NCI-H446 treated with DMSO at 0.1 percent for 48 hours (cell line): ENCODE measurements at regions not wholly inside any gene's neighbourhood (a gene's known extent, or its start where the extent isn't known, plus 50 kb on each side); places are given as distances from the start of the nearest gene placed in this dataset.
"Not testable (repeated sequence)": the region's sequence is repeated elsewhere in the genome, so short reads cannot be mapped to it uniquely, and the experiment has no call there.

Source experiments
- DNase-seq: peaks from one replicate; lab custom pipeline; 2025; lab: John Stamatoyannopoulos, UW

DNA sequence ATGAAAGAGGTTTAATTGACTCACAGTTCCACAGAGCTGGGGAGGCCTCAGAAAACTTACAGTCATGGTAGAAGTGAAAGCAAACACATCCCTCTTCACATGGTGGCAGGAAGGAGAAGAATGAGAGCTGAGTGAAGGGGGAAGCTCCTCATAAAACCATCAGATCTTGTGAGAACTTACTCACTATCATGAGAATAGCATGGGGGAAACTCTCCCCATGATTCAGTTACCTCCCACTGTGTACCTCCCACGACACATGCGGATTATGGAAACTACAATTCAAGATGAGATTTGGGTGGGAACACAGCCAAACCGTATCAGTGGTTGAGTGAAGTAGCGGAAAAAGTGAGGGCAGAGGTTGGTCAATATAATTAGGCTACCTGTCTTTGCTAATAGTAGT lies 538.3 kb downstream of the KIF2B start:
- DNase-seq: not testable (repeated sequence)

GRCh38 chr17:54368906-54369305 lies 531.7 kb upstream of the TOM1L1 start:
- no peak for DNase-seq

DNA sequence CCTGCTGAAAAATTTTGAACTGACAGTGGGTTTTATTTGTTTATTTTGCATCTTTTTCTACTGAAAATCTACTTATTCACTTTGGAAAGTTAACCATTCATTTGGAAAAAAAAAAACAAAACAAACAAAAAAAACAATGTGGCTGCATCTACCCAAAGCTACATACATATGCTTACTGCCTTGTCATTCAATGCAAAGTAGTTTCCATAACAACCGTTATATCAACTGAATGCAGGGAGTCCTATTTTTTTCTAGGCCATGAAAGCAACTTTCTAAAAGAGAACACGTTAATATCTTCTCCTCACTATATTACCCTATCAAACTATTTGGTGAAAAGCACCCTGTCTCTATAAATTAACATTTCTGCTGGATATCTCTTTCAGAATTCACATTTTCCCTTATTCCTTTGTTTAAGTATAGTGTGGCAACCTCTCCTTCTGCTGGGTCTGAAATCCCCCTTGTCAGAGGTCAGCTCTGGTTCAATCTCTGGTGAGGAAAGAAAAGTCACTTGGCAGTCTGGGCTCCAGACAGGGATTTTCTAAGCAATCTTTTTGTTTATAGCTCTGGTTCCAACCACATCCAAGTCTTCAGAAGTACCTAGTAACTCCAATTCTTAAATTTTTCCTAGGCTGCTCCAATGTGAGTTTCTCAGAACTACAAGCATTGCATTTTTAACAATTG lies 528.4 kb upstream of the TOM1L1 start:
- DNase-seq: no peak

- no peak for DNase-seq
Observed at GRCh38 chr17:54373970-54374369, 526.7 kb upstream of the TOM1L1 start.

DNA sequence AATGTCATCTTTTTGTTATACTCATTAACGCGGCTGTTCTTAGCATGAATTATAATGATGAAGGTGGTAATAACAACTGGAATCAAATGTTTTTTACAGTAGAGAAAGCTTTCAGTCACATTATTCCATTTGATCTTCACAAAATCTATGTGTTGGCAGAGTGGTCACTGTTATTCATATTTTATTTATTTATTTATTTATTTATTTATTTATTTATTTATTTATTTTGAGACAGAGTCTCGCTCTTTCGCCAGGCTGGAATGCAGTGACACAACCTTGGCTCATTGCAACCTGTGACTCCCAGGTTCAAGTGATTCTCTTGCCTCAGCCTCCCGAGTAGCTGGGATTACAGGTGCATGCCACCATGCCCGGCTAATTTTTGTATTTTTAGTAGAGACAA lies 524.2 kb upstream of the TOM1L1 start:
- not testable (repeated sequence) for DNase-seq

DNA sequence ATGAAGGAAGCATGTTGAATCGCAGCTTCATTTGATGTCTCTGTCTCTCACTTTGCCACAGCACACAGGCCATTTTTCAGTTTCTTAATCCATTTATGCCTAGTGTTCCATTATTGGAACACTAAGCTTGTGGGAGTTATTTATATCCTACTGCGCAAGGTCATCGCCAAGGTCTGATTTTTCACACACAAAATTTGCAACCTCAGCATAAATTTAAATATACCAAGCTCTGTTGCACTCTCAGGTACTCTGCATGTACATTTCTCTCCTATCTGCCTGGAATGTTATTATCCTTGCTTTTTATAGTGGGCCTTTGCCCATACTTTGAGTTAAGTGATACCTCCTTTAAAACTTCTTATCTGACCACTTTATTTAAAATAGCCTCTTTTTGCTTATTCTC lies 519.2 kb upstream of the TOM1L1 start:
- DNase-seq: no peak

DNA sequence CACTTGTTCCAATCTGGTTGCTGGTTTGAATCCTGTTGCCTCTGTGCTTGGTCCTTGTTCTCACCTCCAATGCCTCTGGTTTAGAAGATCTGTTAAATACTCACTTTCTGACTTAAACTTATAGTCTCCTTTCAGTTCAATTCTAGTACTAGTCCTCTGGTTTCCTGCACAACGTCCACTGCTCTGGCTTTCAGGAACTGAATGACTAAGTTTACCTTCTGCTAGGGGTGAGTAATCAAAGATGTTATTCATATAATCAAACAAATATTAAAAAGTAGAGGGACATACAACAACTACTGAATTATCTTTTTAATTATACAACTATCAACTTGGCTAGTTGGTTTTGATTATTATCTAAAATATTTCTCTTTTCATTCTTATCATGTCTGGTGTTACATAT lies 496.4 kb upstream of the TOM1L1 start:
- DNase-seq: no peak

DNA sequence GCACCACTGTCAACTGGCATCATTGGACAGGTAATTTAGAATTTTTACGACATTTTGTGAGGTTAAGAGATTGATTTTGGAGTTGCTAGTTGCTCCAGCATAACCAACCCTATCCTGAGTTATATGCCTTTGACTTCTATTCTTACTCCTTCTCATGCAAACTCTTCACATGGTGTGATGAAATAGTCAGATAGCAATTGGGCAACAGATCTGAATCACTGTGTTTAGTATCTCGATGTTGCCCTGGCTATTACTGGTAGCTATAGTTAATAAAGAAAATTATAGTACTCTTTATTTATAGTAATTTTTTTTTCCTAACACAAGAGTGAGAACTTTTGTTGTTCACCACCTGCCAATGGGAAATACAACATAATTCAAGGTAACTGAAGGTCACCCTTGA lies 494.8 kb upstream of the TOM1L1 start:
- DNase-seq: no peak

DNA sequence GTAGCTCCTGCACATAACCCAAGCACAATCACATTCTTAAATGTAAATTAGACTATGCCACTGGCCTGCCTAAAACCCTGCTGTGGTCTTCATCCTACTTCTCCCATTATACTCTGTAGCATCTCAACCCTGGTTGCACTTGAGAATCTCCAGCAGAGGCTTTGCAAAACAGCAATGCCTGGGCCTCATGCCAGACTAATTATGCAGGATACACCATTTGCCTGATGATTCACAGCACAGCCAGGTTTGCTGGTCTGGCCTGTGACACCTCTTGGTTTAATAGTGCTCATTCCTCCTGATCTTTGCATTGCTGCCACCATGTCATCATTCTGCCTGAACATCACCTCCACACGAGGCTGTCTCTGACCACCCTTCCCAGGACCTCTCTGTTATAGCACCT lies 491.9 kb upstream of the TOM1L1 start:
- peak; percentile 32 for DNase-seq

GRCh38 chr17:54418467-54418866 lies 482.2 kb upstream of the TOM1L1 start:
- DNase-seq: no peak

DNA sequence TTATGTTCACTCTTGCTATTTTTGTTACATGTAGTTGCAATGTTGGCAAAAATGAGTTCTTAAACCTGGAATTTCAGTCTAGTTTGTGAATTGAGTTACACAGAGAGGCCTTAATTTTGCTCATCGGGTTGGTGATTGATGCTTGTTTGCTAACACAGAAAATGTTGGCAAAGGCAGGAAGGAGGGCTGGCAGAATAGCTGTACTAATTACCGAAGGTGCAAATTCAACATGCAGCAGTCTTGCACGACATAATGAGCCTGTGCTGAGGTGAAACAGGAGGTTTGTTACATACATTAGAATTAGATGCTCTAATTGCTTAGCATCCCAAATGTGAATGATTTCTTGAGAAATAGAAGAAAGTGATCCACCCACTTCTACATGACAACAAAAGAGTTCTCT lies 475.0 kb upstream of the TOM1L1 start:
- DNase-seq: no peak

- peak; percentile 11 for DNase-seq
Observed at GRCh38 chr17:54426296-54426886, 474.3 kb upstream of the TOM1L1 start.

GRCh38 chr17:54435966-54436365 lies 464.7 kb upstream of the TOM1L1 start:
- no peak for DNase-seq

- no peak for DNase-seq
Observed at GRCh38 chr17:54439816-54440215, 460.8 kb upstream of the TOM1L1 start.

- DNase-seq: no peak
Observed at GRCh38 chr17:54451051-54451450, 449.6 kb upstream of the TOM1L1 start.

GRCh38 chr17:54452666-54453348 lies 447.8 kb upstream of the TOM1L1 start:
- no peak for DNase-seq

- DNase-seq: no peak
Observed at GRCh38 chr17:54455251-54455868, 445.3 kb upstream of the TOM1L1 start.

DNA sequence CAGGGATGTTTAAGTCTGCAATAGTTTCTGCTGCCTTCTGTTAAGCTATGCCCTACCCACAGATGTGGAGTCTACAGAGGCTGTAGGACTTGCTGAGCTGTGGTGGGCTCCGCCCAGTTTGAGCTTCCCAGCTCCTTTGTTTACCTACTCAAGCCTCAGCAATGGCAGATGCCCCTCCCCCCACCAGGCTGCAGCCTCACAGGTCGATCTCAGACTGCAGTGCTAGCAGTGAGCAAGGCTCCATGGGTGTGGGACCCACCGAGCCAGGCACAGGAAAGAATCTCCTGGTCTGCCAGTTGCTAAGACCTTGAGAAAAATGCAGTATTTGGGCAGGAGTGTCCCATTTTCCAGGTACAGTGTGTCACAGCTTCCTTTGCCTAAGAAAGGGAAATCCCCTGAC lies 435.2 kb upstream of the TOM1L1 start:
- not testable (repeated sequence) for DNase-seq

DNA sequence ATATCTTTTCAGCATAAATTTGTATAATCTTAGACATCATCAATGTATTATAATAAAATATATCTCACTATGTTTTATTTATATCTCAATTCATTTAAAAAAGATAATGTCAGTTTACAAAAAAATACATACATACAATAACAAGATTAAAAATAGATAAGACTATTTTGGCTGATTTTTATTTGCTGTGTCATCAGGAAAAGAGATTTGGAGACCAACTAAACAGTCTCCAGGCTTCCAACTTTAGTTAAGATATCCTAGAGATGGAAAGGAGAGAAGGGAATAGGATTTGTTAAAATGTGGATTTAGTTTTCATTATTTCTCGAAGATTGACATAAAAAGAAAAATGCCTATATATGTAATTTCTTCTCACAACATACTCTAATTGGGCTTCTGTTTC lies 433.8 kb upstream of the TOM1L1 start:
- DNase-seq: no peak

DNA sequence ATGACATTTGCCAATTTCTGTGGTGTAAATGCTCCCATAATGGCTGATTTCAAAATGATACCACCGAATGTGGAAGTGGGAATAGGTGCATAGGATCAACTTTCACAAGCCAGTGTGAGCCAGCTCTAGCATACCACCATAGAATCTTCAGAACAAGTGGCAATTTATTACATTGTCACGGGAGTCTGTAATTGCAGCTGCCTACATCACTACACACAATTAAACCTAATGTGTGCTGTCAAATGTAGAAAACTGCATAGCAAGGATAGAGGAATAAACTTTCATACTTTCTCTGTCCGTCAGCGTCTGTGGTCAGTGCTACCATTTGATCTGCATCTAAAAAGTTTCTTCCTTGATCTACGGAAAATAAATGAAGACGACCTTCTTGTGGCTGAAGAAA lies 417.8 kb upstream of the TOM1L1 start:
- DNase-seq: no peak

DNA sequence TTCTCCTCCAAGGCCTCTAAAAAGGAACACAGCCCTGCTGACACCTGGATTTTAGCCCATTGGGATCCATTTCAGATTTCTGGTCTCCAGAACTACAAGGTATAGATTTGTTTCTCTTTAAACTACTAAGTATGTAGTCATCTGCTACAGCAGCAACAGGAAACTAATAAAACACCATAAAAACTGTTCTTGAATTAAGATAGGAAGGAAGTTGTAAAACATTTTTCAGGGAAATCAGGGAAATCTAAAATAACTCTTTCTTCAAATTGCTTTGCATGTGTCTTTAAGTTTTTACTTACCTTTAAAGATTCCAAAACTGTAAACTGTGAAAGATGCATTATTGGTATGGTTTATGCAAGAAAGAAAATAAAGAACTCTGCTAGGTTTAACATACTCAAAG lies 407.0 kb upstream of the TOM1L1 start:
- no peak for DNase-seq

DNA sequence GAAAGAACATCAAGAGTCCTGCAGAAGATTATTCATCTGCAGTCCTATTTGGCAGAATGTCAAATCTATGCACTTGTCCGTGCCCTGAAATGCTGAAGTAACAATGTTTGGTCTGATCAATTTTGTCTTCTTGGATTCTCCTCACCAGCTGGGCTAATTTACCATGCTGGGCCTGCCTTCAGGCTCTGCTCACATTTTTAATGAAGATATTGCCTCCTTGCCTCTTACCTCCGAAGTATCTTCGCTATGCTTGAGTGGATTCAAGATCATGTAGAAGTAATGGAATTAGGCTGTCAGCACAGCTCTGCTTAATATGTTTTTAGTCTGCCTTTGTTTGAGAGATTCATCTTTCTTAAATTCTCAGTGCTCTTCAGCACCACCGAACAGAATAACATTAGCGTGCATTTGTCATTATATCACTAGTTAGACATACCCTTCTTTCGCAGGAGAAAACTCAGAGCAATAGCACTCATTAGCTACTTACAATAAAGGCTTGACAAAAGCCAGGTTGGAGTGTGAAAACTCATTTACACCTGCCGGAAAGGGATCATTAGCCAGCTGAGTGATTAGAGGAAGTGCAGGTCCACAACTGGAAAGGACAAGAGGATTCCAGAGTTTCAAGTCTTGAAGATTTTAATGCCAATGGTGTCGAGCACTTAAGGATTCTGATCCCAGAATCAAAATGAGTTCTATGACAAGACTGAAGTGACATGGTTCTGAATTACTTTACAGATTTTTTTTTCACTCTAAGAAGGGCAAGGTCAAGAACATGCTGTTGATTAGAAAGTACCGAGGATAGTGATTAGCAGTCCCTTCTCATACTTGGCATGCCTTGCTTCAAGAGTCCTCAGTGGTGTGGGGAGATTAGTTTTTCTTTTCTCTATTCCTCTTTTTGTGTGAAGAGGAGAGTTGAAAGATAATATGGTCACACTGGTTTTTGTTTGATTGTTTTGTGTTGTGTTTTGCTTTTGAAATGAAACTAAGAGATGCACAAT lies 405.6 kb upstream of the TOM1L1 start:
- no peak for DNase-seq
